ENCODE measurements at regions not wholly inside any gene's neighbourhood (a gene's known extent, or its start where the extent isn't known, plus 50 kb on each side); places are given as distances from the start of the nearest gene placed in this dataset.

DNA sequence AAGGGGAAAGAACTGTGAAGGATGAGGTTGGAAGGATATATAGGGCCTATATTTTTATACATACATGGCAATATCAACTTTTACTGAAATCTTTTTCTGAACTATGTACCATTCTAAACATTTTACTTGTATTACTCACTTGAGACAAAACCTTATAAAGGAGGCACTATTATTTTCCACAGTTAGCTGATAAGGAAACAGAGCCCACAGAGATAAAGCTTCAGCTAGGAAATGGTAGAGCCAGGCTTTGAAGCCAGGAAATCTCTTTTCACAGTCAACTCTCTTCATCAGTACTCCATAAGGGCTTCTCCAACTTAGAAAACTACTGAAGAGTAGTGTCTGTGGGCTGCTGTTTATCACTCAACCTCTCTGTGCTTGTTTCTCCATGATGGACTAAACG, 613.7 kb downstream of the PRELID2 start:
- Histone ChIP-seq H3K27ac (no peak overlapping the region), H3K27me3 (no peaks in the 10 kb centered on the region), H3K36me3 (no peaks in the 10 kb centered on the region), H3K4me3 (no peak overlapping the region), H3K4me1 (no peaks in the 10 kb centered on the region), H3K9me3 (no peaks in the 10 kb centered on the region)
- no peak for DNase-seq (ENCODE audit: low spot score)
- TF ChIP-seq, protein P1, sequence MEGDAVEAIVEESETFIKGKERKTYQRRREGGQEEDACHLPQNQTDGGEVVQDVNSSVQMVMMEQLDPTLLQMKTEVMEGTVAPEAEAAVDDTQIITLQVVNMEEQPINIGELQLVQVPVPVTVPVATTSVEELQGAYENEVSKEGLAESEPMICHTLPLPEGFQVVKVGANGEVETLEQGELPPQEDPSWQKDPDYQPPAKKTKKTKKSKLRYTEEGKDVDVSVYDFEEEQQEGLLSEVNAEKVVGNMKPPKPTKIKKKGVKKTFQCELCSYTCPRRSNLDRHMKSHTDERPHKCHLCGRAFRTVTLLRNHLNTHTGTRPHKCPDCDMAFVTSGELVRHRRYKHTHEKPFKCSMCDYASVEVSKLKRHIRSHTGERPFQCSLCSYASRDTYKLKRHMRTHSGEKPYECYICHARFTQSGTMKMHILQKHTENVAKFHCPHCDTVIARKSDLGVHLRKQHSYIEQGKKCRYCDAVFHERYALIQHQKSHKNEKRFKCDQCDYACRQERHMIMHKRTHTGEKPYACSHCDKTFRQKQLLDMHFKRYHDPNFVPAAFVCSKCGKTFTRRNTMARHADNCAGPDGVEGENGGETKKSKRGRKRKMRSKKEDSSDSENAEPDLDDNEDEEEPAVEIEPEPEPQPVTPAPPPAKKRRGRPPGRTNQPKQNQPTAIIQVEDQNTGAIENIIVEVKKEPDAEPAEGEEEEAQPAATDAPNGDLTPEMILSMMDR (IDR thresholded peaks at IDR 0.05), result no peak

DNA sequence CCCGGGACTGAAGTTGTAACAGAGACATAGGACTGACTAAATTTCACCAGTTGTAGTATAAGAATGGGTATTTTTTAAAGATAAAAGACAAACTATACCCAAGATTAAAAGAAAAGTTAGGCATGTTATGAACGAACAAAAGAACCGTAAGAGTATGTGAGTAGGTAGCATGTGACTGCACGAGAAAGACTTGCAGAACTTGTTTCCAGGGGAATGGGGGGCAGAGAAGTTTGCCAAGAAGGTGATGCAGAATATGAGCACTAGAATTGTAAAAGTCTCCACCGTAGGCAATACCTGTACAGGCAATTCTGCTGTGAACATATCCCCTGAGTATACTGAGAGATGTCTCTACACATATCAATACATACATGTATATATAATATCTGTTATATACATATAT, 614.7 kb downstream of the PRELID2 start:
- Histone ChIP-seq H3K27me3 (no peaks in the 10 kb centered on the region), H3K4me3 (no peak overlapping the region), H3K9me3 (no peaks in the 10 kb centered on the region), H3K27ac (no peak overlapping the region), H3K4me1 (no peaks in the 10 kb centered on the region), H3K36me3 (no peaks in the 10 kb centered on the region)
- TF ChIP-seq, protein P1 (IDR thresholded peaks at IDR 0.05), result no peak
- no peak for DNase-seq (ENCODE audit: low spot score)

DNA sequence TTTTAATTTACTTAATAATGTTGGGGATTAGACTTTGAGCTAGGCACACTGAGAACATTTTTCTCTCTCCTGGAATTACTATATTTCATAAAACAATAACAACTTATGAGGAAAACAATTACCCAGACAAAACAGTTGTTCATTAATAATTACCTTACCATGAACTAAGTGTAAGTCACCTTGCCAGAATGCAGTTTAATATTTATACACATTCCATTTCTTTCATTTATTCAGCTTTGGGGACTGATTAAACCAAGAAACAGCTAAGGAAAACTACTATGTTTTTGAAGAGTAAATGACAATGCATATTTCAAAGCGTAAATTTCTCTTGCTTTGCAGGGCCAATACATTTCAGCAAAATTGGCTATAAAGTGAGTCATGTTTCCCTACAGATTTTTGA, 616.2 kb downstream of the PRELID2 start:
- no peaks in the 10 kb centered on the region for H3K4me1 ChIP-seq
- H3K27ac ChIP-seq, result no peak overlapping the region
- no peaks in the 10 kb centered on the region for H3K36me3 ChIP-seq
- H3K9me3 ChIP-seq, result no peaks in the 10 kb centered on the region
- H3K27me3 ChIP-seq, result no peaks in the 10 kb centered on the region
- H3K4me3 ChIP-seq, result no peak overlapping the region
- DNase-seq (ENCODE audit: low spot score), result no peak
- TF ChIP-seq, protein P1 (IDR thresholded peaks at IDR 0.05), result no peak

DNA sequence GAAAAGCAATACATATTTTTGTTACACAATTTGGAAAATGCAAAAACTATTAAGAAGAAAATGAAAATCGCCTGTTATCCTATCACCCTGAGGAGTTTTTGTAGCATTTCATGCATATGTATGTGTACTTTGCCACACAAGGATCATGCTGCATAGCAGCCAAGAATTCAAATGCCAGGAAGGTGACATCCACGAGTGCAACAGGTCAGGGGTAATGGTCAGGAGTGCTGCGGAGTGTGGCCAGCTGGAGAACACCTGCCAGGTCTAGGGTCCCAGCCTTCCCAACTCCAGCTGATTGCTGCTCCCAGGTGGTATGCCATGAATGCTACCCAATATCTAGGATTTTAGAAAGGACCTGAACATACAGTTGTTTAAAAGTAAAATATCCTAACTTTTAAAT, 617.1 kb downstream of the PRELID2 start:
- H3K9me3 ChIP-seq, result no peaks in the 10 kb centered on the region
- no peak overlapping the region for H3K27ac ChIP-seq
- DNase-seq (ENCODE audit: low spot score), result no peak
- H3K36me3 ChIP-seq, result no peaks in the 10 kb centered on the region
- no peaks in the 10 kb centered on the region for H3K27me3 ChIP-seq
- no peaks in the 10 kb centered on the region for H3K4me1 ChIP-seq
- TF ChIP-seq, protein P1 (IDR thresholded peaks at IDR 0.05), result no peak
- no peak overlapping the region for H3K4me3 ChIP-seq

DNA sequence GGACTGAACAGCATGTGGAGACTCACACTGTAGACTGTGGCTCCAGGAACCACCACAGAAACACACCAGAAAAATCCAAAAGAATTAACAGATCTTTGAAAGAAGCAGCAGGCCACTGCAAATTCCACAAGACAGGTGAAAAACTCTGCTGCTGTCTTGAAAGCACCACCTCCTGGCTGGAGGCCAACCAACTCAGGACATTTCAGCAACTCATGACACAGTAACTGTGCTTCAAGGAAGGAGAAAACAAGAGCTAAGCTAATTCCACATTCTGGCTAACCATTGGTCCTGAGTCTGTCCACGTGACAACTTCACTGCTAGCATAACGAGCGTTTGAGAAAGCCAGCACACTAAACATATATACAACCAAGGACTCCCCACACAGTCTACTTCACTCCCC, 625.1 kb downstream of the PRELID2 start:
- Histone ChIP-seq H3K27me3 (no peaks in the 10 kb centered on the region), H3K4me3 (no peak overlapping the region), H3K4me1 (no peaks in the 10 kb centered on the region)

DNA sequence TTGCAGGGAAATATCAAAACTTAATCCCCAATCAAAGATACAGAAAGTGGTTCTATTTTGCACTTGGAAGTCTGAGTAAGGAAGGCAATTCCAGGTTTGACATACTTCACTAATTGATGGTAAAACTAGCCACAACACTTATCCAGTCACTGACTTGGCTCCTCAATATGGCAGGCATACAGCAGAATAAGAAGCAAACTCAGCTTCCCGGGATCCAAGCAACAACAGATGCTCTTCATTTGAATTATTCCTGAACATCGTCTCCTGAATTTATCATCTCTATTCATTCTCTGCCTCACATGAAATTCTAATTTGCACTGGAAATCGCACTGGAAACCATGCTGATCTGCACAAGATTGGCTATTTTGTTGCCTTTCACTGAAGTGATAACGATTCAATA, 629.6 kb downstream of the PRELID2 start:
- Histone ChIP-seq H3K9me3 (no peaks in the 10 kb centered on the region), H3K27me3 (no peaks in the 10 kb centered on the region), H3K4me3 (no peak overlapping the region), H3K27ac (no peak overlapping the region), H3K36me3 (no peaks in the 10 kb centered on the region), H3K4me1 (no peaks in the 10 kb centered on the region)
- TF ChIP-seq, protein P1 (IDR thresholded peaks at IDR 0.05), result no peak
- no peak for DNase-seq (ENCODE audit: low spot score)

More for the DNA sequence above, 625.1 kb downstream of the PRELID2 start:
- H3K36me3 ChIP-seq, result no peaks in the 10 kb centered on the region
- DNase-seq (ENCODE audit: low spot score), result no peak
- TF ChIP-seq, protein P1 (IDR thresholded peaks at IDR 0.05), result no peak
- no peak overlapping the region for H3K27ac ChIP-seq
- no peaks in the 10 kb centered on the region for H3K9me3 ChIP-seq

Data from right atrium auricular region (tissue), 2 donors.